Uterus (tissue), 2 donors: ENCODE measurements at regions not wholly inside any gene's neighbourhood (a gene's known extent, or its start where the extent isn't known, plus 50 kb on each side); places are given as distances from the start of the nearest gene placed in this dataset.
"Not testable (repeated sequence)": the region's sequence is repeated elsewhere in the genome, so short reads cannot be mapped to it uniquely, and the experiment has no call there.

Experiments used
- POLR2A ChIP-seq, 2 donors: fragments of 450-650 bp; IDR thresholded peaks; one replicate each; pipeline ENCODE4 v1.6.1; 2016; ENCODE audit warnings: antibody characterized with exemption in 2 of 2, mild to moderate bottlenecking in 1 of 2, moderate library complexity in 1 of 2
- TF ChIP-seq, protein P1 (sequence below), 4 experiments: fragments of 200-600 bp in 2 of 4; fragments of 450-650 bp in 2 of 4; sonication (generic) in 2 of 4; IDR thresholded peaks; one replicate each; pipeline ENCODE4 v1.5.1; 2016 to 2019; ENCODE audit warnings: antibody characterized with exemption in 4 of 4, mild to moderate bottlenecking in 2 of 4, moderate library complexity in 1 of 4

DNA sequence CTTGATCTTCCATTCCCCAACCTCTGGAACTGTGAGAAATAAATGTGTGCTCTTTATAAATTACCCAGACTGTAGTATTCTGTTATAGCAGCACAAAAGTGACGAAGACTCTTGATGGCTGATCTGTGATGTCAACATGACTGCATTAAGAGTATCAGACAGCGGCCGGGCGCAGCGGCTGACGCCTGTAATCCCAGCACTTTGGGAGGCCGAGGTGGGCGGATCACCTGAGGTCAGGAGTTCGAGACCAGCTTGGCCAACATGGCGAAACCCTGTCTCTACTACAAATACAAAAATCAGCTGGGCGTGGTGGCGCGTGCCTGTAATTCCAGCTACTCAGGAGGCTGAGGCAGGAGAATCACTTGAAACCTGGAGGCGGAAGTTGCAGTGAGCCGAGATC, 56.3 kb upstream of the ARL4C start:
- TF ChIP-seq, protein P1, sequence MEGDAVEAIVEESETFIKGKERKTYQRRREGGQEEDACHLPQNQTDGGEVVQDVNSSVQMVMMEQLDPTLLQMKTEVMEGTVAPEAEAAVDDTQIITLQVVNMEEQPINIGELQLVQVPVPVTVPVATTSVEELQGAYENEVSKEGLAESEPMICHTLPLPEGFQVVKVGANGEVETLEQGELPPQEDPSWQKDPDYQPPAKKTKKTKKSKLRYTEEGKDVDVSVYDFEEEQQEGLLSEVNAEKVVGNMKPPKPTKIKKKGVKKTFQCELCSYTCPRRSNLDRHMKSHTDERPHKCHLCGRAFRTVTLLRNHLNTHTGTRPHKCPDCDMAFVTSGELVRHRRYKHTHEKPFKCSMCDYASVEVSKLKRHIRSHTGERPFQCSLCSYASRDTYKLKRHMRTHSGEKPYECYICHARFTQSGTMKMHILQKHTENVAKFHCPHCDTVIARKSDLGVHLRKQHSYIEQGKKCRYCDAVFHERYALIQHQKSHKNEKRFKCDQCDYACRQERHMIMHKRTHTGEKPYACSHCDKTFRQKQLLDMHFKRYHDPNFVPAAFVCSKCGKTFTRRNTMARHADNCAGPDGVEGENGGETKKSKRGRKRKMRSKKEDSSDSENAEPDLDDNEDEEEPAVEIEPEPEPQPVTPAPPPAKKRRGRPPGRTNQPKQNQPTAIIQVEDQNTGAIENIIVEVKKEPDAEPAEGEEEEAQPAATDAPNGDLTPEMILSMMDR (IDR thresholded peaks at IDR 0.05) = not testable (repeated sequence)
- not testable (repeated sequence) for TF ChIP-seq POLR2A (IDR thresholded peaks at IDR 0.05)
